CD4-positive, alpha-beta T cell treated with Interleukin-21 for 1 hour (primary cell): ENCODE measurements at regions not wholly inside any gene's neighbourhood (a gene's known extent, or its start where the extent isn't known, plus 50 kb on each side); places are given as distances from the start of the nearest gene placed in this dataset.

Experiments used
- DNase-seq: peaks from one replicate; pipeline ENCODE4 v3.0.0-alpha.2; 2020

DNA sequence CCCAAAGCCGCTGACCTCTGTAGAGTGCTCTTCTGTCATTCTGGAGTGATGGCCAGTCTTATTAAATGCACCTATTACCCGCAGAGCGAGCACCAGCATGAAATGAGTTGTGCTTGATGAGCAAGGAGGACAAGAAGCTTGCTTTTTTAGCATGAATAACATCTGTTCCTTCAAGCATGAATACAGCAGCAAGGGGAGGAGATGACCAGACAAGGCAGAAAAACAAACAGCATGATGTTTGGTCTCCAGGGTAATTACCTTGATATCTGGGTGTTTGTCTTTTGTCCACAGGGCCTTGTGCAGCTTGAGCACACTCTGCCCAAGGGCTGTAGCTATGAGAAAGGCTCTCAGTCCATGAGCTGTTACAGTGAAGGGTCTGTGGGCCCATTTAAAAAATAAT lies 324.8 kb upstream of the DDX53 start:
- DNase-seq = no peak

DNA sequence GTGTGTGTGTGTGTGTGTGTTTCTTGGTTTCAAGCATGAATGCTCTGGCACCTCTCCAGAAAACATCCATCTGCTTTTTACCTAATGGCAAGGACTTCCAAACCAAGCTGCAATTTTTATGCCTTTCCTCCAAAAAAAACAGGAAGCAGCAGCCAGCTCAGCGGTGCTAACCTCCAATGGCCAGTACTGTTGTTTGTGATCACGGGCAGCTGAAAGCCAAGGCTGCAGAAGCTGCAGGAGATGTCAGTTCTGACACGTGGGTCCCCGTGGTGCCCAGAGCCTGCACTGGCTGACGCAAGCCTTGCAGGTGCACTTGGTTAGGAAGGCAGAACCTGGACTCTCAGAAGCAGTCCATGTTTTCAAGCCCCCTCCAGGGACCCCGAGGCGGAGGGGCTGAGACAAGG lies 313.6 kb upstream of the DDX53 start:
- no peak for DNase-seq

DNA sequence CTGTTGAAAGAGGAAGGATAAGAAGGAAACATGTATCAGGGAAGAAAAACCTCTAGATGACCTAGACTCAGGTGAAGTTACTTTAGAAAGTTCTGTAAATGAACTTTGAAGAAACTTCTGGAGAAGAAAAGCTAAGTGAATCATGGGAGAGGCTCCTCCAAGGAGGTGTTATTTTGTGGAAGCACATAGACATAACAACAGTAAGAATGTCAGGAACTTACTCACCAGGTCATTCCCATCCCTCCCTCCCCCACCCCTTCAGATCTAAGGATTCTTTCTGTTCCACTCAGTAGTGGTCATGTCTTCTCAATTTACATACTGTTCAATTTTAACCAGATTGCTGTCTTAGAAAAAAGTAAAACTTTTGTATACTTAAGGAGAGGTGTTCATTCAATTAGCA lies 310.5 kb upstream of the DDX53 start:
- no peak for DNase-seq

DNA sequence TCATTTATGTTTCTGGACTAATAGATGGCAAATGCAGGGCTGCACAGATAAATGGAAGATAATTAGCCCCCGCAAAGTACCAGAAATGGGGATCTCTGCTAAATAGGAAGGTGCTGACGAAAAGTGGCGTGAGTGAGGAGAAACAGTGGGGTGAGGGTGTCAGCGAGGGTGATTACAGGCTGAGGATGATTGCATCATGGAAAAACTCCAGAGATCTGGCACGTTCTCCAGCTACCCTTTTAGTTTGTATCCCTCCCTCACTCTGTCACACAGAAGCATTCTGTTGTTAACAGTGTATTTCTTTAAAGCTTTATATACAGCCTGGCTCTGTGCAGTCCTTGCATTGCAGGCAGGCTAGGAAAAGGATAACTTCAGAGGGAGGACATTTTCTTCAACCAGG lies 309.6 kb upstream of the DDX53 start:
- DNase-seq = no peak

DNA sequence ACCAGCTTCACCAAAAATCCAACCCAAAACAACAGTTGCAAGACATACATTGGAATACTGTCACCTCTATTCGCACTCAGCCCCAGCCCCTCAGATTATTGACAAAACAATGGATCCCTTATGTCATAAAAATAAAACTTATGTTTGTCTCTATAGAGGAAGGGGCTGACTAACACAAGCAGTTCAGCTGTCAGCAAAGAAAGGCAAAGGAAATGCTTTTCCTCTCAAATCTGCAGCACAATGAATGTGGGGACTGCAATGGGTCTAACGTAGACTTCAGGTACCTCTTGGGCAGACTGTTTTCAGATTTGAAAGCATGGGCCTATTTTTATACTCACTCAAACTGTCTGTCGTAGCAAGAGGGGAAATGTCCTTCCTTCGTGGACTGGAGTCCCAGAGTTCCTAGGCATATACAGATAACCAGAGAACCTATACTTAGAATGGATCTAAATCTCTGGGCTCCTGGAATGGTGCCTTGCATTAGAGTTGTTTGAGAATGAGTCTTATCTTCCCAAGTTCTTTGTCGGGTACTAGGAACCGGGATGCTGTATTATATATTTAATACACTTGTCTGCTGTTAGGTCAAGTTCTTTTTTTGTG lies 307.7 kb upstream of the DDX53 start:
- DNase-seq = no peak

DNA sequence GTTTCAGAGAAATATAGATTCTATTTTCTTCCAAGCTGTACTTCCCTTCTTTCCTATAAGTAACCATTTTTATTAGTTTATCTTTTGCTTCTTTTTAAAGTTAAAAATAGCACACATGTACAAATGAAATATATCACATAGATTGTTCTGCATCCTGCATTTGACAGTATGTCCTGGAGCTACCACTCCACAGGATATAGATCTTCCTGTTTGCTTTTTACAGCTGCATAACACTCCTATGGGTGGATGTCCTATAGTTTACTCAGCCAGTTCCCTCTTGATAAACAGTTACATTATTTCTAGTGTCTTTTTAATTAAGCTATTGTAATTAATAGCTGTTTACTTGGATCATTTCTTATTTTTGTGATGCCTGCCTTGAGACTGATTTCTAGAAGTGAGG lies 301.6 kb upstream of the DDX53 start:
- DNase-seq = no peak

DNA sequence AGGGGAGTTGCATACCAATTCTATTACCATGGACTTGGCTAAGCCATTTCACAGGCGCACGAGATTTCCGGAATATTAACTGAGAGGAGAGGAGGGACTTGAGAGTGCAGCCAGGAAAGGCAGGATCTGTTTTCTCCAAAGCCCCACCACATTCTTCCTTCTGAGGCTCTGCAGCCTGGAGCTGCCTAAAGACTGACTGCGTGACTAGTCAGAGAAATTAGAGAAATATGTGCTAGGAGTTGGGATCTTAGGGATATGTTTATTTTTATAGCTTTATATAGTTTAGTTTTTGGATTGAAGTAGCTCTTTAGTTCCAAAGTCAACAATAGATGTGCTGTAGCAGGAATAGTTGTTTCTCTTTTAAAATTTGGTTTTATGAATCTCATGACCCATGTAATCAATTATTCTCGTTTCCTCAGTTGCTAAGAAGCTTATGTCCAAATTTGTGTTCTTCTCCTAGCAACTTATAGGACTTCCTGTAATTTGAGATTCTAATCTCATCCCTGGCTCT lies 300.1 kb upstream of the DDX53 start:
- no peak for DNase-seq

DNA sequence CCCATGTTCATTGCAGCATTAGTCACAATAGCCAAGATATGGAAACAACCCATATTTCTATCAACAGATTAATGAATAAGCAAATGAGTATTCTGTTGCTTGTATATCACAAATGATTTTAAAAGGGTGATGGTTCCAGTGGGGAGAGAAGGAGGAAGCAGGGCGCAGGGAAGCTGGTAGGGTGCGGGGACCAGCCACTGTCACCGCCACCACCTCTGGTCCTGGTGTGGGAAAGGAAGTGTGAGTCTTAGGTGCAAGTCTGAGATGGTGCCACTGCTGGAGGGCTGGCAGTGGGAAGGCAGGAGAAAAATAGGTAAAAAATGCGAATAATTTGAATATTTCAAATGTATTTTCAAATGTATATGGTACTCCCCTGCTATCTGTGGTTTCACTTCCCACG lies 286.8 kb upstream of the DDX53 start:
- no peak for DNase-seq

DNA sequence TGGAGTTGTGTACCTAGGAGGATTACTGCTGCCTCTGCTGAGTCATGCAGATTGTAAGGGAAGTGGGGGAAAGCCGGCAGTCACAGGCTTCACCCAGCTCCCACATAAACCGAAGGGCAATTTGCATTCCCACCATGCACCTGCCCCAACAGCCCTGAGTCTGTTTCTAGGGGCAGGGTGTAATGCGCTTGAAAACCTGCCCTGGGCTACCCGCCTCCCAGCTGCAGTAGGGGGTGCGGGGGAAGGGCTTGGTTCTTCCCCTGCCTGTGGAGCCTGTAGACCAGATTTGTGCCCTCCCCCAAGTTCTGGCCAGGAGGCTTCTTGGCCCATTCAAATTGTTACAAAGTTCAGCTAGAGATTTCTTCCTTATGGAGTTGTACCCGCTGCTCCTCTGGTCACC lies 269.2 kb upstream of the DDX53 start:
- no peak for DNase-seq

DNA sequence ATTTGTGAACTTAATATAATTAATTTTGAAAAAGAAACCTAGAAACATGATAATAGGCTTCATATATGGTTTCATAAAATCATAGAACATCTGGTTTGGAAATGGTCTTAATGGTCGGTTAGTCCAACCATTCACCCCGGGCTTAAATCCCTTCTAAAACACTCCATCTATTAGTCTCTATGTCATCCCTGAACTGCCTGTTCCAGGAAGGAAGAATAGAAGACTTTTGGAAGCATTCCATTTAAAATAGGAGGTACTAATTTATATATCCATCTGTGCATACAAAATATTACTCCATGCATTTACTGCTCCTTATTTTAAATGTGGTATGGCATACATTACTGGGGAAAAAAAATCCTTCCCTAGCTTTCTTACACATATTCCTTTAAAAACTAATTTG lies 262.2 kb upstream of the DDX53 start:
- no peak for DNase-seq

DNA sequence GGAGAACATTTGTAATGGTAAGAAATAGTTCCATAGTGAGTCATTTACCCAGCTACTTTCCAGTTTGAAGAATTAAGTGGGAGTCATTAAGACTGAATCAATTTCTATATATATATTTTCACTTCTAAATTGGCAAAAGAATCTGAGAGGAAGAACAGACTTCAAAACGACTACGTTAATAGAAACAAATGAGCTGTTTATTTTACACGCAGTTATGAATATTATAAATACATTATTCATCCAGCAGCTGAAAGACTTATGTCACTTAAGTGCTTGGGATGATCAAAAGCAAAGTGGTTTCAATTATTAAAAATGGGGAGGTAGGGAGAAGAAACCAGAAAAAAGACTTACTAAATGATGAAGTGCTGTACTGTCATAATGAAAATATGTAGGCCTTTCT lies 260.5 kb upstream of the DDX53 start:
- no peak for DNase-seq

DNA sequence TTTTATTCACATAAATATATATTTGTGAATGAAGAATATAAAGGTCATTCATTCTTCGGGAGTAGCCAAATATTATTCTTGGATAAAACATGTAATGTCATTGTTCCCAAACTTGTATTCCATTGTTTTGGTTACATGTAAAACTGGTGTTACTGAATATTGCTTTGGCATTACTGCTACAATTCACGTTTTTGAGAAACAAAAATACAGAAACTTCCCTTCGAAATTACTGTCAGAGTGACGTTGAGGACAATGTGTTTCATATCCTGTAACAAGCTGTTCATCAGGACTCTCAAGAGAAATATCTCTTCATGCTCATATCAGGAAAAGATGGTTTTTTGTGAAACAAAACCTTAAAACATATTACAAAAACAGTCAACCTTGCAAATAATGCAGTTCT lies 258.9 kb upstream of the DDX53 start:
- no peak for DNase-seq

DNA sequence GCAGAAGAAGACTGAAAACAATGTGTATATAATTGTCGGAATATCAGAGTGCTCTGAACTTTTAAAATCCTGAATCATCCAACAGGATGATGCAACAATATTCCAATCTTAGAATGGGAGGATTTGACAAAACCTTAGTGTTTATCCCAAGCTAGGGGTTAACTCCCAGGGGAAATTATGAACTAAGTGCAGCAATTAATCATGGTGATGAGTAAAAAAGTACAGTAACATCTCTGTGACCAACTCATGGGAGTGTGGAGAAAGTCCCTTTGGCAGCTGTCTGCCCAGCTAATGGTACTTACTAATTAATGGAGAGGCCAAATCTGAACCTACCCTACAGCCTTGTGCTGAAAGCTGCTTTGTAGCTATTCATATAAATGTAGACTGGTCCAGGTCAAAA lies 257.6 kb upstream of the DDX53 start:
- DNase-seq = no peak

DNA sequence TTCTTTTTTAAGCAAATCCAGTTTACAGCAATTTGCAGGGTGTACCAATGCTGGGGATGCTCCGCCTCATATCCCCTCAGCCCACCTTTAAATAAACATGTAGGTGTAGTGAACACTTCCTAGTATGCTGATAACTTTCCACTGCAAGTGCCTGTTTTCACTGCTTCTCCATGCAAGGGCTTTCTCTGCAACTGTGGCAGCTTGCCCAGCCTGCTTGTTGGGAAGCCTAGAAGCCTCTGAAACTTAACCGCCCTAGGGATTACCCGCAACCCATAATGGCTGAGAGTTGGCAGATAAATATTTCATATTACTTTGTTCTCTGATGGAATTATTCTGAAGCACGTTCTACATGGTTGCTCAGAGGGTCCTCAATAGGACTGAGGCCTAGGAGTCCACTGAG lies 253.7 kb upstream of the DDX53 start:
- no peak for DNase-seq

DNA sequence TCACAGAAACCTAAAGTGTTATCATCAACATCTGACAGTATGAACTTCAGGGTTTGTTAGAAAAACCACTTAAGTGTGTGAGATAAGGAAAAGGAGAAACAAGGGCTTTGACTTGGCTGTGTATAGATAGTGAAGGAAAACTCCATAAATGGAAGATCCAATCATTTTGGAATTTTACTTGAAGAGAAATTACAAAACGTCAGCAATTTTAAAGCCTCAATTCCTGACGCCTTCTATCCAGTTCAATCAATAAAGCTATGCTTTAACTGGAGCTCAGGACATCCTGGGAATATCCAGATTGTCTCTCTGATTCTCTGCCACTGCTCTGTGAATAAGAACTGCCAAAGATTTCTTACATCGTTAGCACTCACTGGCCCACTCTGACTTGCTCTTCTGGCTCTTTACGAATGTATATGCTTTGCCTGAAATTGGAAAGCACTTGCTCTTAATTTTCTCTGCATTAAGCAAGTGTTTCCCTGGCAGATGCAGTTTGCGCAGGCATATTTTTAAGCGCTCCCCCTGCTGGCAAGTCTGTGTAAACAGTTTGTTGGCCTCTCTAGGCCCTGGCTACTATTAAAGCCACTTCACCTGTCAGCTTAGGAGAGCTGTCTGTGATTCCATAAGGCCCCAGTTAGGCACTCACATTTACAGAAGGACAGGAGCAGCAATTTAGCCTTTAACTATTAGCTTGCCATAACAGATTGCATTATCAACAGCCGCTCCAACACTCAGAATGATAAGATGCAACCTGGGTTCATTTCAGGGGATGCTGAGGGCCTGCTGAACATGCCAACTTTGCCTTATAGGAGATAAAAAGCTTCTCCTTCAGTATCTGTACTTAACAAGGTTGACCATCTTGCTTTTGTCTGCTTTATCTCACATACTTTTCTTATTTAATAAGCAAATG lies 251.4 kb upstream of the DDX53 start:
- peak; percentile 27 for DNase-seq

DNA sequence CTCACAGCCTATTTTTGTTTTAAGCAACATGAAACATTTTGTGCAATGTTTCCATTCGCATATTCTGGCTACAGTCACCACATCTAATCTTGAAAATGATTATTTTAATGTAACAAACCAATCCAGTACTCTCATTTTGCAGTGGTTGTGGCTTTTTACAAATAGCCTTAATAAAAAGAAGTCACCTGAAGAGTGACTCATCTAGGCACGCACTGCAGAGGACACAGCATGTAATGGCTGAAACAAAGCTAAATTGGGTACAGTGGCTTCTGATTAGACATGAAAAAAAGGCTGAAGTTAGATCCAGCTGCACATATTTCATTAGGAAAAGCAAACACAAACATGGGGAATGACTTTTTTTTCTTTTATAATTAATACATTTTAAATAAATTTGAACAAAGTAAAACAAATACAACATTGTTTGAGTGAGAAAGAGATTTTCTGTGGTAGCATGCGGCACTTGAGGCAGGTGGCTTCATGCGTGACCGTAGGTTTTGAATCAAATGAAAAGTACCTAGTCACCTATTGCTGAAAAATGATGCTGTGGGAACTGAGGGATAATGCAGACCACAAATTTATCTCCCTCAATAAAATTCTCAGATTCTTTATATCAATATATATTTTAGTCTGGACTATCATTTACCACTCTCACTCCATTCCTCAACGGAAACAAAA lies 240.8 kb upstream of the DDX53 start:
- no peak for DNase-seq

DNA sequence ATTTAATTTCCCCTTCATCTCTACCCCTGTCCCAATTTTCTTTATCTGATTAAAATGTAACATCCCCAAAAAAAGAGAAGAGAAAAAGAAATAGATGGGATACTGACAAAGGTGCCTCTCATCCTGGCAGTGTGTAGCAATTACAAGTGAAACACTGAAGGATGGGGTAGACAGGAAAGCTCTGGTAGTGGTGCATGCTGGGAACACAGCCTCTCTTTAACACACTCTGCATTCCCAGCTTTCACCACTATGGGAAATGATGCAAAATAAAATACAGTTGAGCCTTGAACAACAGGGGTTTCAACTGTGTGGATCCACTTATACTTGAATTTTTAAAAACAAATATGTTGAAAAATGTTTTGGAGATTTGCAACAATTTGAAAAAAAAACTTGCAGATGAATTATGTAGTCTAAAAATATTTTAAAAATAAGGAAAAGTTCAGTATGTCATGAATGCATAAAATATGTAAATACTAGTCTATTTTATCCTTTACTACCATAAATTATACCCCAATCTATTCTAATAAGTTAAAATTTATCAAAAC lies 239.2 kb upstream of the DDX53 start:
- DNase-seq = no peak

DNA sequence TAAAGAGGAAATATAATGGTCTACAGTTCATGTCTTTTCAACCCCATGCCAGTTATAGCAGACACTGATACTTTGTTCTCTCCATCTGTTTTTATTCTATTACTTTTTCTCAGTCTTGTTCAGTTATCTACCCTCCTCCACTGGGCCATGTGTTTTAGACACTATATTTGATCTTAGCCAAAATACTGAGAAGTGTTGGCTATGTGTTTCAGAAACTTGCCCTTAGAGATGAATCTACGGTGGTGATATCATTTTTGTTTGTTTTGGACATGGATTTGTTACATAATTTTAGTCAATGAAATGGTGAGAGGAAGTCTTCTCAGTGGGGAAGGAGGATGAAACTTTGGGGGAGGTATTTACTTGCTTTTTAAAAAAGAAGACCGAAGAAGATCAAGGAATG lies 211.5 kb upstream of the DDX53 start:
- DNase-seq = no peak

DNA sequence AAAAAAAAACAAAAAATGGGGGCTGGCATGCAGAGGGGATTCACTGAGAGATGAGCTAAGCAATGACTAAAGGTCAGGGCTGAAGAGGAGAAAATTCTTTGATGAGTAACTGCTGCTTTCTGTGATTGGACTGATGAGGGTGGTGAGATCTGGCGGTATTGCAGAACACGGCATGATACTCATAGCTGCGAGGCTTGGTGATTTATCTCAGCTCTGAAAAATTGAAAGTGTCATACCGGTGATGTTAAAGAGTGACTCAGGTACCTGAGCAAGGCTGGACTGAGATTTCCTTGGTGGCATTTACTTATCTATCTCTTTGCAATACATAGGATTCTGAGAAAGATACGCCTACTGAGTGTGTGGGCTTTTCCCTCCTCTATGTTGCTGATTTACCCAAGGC lies 204.1 kb upstream of the DDX53 start:
- no peak for DNase-seq

DNA sequence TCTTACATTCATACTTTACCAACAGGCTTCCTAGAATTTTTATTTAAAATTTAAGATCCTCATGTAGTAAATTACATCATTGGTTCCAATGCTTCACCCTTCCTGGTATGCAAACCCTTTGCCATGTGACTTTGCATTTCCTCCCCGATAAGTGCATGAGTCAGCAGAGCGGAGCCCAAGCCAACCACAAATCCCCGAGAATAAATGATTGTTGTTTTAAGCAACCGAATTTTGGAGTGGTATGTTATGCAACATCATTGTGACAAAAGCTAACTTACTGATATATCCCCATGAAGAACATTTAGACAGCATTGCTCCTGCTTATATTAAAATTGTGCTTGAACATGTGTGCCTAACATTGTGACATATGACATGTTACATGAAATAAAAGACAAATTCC lies 199.4 kb upstream of the DDX53 start:
- DNase-seq = no peak

DNA sequence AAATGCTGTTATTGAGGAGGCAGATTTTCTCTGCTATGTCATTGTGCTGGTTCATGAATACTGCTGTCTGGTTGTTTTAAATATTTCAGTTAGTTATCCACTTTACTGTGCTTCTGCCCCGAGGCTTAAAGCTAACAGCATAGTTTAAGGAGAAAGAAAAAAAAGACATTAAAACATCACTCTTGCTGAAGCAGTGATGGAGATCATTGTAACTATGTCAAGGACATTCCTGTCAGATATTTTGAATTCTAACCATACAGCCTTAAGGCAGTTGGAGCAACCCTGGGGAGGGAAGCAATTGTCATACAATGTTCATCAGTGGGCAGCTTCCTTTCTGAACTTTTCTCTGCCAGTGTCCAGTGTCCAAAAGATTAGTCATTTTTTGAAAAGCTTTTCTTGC lies 199.0 kb upstream of the DDX53 start:
- no peak for DNase-seq

DNA sequence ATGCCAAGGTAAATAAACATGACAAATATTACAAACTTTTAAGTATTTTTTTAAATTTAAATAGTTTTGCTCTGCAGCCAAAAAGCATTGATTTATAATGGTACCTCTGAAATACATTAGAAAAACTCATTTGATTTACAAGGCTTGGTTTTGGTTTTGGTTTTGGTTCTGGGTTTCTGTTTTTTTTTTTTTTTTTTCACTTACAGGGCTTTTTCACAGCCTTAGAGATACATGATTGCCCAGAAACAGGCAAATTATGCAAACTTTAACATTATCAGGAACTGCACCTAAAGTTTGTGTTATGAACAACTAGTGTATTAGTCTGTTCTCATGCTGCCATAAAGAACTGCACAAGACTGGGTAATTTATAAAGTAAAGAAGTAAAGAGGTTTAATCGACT lies 196.4 kb upstream of the DDX53 start:
- DNase-seq = no peak

DNA sequence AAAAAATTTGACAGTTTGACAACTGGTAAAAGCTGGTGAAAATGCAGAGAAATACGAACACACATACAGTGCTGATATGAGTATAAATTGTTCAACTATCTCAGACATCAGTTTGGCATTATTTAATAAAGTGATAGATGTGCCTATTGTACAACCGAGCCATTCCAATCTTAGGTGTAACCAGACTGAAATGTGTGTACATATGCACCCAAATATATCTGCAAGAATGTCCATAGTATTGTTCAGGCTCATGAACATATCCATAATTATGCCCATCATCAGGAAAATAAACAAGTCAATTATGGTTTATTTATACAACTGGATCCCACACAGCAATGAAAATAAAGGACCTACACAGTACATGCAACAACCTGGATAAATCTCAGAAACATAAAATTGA lies 188.9 kb upstream of the DDX53 start:
- DNase-seq = no peak

DNA sequence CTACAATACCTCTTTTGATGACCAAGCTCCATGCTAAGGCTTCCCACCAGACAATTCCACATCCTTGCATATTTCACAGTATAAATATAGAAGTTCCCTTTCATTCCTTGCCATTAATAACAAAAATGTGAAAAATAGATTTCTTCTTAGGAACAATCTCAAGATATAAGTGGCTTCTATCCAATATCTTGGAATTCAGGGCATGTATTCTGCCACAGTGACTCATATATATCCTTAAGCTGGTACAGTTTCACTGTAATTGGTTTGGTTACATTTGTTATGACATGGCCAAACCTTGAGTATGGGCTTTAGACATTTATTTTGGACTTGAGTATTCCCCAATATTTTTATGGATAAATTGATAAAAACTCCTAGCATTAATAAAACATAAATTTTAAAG lies 181.7 kb upstream of the DDX53 start:
- DNase-seq = no peak
